ENCODE measurements at regions not wholly inside any gene's neighbourhood (a gene's known extent, or its start where the extent isn't known, plus 50 kb on each side); places are given as distances from the start of the nearest gene placed in this dataset.

DNA sequence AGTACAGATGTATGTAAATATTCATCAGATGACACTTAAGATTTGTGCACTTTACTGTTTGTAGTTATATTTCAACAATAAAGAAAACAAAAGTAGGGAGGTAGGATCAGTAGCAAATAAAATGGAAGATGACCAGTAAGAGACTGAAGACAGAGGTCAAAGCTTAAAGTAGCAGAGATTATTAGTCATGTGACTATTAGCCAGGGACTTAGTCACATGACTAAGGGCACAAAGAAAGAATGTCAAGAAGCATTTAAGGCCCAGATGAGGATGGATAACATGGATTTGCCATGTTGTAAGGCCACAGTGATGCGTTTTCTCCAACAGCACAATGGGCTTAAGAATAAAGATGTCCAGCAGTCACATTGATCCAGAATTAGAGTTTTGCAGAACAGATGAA is 479.6 kb downstream of the BCOR start:
- no peak for DNase-seq

DNA sequence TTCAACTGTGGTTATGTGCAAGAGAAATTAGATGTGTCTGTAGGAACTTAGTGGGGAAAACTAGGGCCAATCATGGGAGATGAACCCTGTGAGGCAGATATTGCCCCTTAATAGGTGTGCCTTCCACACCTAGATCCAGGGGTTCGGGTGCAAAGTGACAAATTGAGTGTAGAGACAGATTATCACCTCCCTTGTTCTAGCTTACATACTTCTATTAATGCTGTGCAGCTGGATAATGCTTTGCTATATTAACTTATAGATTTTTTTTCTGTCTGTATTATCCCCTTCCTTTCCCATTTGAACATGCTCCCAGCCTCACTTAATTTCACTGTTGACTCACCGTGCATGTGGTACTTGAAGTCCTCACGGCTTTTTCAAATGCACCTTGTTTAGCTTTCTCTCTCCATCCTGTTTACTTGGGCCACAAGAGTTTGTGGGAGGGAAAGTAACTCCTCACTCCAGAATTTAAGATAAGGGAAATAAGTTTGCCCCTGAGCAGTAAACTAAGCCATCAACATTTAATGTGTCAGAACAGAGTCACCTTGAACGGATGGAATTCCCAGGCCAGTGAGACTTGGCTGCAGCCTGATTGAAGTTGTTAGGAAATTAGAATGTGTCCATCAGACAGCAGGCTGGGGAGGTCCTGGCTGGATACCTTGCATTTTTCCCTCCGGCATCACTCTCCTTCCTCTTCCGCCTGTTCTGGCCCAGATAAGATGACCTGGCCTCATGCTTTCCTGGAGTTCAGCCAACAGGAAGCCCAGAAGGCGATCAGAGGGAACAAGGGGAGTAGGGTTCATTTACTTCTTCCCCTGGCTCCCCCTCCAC is 478.4 kb downstream of the BCOR start:
- DNase-seq: no peak

DNA sequence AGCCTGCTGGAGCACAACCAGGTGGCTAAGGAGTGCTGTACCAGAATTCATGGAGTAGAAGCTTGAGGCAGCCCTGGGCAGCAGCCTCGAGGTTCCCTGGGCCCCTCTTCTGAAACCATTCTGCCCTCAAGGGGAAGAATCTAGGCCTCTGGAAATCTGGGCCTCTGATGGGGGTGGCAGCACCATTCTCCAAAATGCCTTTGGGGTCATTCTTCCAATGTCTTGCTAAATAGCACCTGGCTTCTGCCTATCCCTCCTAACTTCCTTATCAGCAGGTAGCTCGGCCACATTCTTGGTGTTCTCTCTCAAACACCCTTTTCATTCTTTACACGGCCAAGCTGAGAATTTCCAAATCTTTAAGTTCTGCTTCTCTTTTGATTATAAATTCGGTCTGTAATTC is 473.6 kb downstream of the BCOR start:
- no peak for DNase-seq

DNA sequence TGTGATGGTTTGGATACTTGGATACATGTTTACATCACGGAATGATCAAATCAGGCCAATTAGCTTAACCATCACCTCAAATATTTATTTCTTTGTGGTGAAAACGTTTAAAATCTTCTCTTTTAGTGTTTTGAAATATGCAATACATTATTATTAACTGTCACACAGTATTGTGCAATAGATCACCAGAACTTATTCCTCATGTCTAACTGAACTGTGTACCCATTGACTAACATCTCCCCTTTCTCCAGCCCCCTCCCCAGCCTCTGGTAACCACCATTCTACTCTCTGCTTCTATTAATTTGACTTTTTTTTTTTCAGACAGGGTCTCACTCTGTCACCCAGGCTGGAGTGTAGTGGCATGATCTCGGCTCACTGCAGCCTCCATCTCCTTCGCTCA is 471.9 kb downstream of the BCOR start:
- no peak for DNase-seq

DNA sequence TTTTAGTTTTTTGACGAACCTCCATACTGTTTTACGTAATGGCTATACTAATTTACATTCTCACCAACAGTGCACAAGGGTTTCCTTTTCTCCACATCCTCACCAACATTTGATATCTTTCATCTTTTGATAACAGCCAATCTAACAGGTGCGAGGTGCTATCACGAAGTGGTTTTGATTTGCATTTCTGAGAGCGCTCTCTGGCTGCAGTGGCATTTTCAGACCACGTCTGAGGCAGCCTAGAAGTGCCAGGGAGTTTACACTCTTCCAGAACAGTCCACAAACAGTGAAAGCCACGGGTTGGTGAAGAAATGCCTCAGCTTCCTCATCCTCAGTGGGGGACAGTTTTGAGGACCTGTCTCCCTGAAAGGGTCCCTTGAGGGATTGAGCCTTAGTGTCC is 471.0 kb downstream of the BCOR start:
- DNase-seq: no peak

DNA sequence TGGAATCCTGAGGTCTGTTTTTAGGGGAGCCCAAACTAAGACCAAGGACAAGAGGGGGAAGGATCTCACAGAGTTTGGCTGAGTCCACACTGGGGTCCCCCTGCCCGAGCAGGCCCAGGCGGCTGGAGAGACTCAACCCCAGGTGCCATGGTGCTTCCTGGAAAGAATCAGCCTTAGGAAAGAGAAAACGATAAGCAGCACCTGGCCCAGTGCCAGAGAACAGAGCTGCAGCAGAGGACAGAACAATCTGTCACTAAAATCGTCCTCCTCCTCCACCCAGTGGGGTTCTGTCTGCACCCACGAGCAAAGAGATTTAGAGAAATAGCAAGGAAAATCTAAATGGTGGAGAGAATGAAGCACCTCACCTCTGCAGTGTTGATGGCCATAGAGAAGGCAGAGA is 470.5 kb downstream of the BCOR start:
- DNase-seq: no peak

DNA sequence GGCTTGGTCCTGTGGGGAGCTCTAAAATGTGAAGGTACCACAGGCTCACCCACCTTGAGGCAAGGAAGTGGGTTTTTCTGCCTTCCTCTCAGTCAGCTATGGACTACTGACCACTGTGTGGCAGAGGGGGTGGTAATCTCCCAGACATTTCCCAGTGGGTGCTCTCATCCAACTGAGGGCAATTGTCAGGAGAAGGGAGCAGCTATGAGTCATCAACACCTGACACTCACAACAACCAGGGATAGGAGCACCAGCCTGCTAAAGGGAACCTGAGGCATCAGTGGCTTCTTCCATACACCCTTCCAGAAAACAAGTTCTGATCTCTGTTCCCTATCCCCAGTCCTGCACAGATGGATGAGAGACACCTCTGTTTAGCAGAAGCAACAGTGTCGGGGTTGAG is 468.8 kb downstream of the BCOR start:
- no peak for DNase-seq

DNA sequence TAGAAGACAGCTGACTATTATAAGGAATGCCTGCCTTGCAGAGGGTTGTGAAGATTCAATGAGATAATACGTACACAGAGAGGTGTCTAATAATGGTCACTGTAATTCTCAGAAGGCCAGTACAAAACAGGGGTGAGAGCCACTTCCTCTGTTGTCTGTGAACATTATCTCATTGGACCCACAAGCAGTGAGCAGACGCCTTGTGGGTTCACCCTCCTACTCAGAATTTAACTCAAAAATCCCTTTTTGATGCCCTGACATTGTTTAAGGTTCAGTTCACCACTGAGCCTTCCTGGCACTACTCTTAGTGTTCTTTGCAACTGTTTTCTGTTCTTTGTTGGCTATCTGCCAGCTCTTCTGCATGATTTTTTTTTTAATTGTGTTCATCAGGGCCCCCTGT is 467.4 kb downstream of the BCOR start:
- no peak for DNase-seq

DNA sequence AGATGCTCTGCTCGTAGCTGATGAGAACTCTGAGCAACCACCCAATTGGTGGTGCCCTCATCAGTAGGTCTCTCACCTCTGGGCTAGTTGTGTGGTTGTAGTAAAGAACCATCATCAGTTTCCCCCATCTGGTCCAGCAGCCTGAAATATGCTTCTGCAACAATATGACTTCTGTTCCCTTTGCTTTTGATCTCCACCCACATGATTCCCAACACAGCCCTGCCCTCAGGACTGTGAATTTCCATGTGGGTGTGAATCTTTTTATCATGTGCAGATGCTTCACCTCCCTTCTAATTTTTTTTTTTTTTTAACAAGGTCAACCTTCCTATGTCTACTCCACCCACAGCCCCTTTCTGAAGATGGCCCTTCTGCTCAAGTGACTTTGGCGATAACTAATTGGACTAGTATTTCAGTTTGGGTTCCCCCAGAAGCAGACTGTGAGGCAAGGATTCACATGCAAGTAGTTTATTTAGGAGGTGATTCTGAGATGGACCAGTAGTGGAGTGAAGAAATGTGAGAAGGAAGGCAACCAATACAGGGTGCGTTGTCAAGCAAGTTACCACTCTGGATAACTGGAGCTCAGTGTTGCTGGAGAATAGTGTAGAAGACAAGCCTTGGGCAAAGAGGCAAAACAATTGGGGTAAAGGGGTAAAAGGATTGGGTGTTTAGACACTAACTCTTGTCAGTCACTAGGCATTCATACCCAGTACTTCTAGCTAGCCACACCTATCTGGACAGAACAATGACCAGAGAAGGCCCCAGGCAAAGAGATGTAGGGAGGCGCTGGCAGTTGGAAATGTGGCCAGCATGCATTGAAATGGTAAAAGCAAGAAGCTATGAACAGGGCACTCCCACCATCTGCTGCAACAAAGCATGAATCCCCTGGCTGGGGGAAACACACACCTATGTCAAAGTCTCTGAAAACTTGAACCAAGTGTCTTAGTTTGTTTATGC is 466.2 kb downstream of the BCOR start:
- DNase-seq: no peak

DNA sequence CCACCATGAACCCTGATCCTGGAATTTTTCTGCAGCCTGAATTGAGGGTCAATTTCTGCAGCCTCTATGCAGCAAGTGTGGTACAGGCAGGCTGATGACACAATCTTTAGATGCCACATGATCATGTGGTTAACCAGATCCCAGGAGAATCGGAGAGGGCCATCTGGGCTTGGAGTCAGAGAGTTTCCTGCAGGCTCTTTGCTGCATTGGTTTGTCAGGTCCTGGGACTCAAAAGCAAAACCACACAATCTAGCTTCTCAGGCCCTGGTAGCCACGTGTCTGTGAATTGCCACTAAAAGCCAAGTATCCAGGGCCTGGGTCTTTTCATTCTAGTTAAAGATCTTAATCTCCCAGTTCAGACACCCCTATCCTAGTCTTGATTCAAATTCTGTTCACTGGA is 464.5 kb downstream of the BCOR start:
- DNase-seq: no peak

DNA sequence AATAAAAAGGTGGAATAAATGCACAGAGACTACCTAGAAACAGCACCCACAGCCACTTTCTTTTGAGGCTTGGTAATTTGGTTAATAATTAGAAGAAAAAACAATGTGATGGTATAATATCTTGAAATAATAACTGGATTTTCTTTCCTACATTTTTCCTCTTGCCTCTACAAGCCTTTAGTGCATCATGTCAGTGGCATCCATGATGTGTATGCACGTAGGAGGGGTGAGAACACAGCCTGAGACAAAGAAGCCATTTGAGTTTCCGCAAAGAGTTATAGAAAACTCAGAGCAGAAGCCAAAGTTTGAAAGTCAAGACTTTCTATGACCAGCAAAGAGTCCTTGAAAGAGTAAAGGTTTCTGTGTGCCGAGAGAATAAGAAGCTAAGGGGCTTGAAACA is 461.3 kb downstream of the BCOR start:
- no peak for DNase-seq

DNA sequence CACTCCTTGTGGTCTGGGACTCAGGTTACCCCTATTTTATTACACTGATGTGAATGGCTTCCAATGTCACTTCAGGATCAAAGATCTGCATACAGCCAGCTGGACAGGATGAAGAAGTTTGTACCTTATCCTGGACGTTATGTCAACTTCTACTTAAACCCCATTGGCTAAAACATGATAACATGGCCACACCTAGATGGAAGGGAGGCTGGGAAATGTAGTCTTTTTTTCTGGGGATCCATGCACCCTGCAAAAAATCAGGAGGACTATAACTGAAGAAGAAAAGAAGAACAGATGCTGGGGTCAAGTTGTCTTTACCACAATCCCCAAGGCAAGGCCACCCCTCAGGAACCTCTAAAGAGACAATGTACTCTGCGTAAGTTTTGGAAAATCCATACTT is 459.2 kb downstream of the BCOR start:
- no peak for DNase-seq

DNA sequence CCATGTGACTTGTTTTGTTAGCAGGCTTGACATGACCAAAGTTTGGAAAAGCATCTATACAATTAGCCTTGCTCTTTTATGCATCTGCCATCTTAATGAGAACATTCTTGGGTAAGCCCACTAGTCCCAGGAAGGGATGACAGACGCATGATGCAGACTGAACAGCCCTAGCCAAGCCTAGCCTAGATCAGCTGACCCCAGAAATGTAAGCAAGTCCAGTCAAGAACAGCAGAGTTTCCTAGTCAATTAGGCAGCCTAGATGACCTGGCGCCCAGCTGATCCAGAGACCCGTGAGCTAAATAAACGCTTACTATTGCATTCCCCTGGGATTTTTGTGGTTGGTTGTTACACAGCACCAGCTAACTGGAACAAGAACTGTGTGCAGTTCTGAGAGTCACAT is 457.9 kb downstream of the BCOR start:
- no peak for DNase-seq

DNA sequence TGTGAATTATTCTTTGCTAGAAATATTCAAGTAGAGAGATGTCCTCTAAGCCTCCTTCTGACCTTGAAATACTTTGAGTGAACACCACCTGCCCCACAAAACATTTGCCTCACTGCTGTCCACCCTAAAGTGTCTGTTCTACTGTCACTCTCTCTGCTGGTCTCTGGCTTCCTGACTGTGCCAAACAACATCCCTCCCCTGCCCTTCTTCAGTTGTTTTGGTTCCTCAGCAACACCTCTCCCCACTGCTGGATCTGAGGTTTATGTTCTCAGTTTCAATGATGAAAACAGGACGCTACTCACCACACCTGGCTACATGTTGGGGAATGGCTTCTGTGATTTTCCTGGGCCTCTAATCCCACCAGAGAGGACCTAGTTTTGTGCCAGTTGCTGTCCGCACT is 456.9 kb downstream of the BCOR start:
- DNase-seq: no peak

DNA sequence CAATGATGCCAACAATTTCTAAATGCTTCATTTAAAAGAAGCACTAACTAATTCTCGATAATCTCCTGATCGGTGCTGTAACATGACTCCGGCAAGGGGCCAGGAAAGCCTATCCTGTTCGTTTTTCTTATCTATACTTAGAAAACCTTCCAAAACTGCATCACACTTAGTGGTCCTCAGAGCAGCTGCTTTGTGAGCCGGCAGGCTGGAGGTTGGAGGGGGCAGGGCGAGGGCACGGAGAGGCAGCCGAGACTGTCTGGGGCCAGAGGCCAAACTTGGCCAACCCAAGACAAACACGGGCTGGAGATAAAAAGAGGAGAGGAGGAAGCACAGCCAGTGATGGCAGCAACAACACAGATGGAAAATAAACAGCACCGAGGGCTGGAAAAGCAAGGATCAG is 455.7 kb downstream of the BCOR start:
- no peak for DNase-seq

DNA sequence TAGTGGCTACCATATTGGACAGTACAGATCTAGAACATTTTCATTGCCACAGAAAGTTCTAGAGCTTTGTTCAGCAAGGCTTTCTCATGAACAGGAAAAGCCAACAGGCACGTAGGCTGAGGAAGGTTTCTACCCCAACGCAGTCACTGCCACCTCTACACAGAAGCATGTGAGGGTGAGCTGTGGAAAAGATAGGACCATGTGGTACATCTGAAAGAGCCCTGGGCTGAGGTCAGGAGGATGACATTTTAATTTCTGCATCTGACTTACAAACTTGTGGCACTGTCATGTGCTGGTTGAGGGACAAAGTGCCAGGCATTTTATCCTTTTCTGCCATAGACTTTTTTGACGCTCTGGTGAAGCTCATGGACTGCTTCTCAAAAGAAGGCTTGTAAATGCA is 454.2 kb downstream of the BCOR start:
- no peak for DNase-seq

DNA sequence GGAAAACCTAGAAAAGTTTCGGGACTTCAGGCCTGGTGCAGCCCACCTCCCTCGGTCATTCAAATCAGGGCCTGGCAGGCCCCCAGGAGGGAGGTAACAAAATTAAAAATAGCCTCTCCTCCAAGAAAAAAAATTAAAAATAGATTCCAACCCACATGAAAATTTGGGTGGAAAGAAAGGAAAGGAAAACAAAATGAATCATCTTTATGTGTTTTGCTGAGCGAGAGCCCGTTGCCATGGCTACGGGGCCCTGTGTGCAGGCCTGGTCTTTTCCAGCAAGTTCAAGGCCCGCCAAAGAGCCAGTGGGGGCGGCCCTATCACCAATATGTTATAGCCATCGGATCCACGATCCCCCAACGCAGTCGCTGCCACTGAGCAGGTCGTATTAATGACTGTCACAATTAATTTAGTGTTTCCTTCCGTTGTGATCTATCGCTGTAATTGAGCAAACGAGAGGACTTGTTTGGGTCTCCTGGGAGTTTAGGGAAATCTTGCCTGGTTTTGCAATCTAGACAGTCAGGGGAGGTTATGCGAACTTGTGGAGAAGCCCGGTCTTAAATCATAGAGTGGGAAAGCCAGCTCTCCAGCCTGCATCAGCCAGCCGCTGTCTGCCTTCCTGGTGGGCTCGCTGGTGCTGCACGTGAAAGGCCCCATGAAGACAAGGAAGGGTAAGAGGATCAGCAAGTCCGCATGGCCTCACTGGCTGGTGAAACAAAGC is 452.4 kb downstream of the BCOR start:
- DNase-seq: no peak

DNA sequence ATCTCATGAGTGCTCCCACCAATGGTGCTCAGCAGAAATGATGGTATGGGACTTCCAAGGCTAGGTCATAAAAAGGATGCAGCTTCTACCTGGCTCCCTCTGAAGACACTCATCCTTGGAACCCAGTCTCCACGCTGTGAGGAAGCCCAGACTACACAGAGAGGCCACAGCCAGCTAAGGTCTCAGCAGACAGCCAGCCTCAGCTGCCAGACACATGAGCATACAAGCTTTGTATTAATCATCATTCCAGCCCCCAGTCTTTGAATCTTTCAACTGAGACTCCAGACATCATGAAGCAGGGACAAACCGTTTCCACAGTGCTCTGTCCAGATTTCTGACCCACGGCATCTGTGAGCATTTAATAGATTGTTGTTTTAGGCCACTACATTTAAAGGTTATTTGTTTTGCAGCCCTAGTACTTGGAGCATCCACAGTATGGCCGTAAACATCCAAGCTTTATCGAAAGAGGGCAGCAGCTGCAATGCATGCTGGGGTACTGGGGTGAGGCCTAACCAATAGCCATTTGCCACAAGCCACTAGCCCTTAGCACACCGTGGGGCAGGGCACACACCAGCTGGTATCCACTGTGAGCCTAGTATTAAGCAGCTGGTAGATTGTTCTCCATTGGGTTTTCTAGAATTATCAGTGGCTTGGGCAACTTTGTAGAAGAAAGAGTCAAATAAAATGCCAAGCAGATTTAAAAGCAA is 449.1 kb downstream of the BCOR start:
- DNase-seq: no peak

DNA sequence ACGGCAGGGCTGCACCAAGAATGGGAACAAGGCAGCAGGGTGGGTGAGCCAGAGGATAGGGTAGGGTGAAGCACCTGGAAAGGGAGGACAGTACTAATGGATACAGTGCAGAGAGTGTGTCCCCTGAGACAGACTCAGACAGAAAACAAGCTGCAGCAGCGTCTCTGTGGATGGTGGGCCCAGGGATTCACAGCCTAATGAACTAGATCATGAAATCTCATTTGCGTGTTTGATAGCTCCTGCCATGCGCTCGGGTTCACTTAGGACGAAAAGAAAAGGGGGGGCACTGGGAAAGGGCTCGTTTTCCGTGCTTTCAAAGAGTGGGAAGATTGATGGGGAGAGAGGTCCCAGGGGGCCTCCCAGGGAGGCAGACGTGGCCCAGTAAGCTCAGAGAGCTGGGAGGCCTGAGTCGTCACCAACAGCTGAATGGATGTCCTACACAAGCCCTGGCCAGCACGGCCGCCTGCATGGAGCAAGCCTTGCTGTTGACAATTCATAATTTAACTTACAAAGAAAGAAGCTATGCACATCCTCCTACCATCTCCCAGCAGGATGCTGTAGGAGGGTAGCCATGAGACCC is 446.9 kb downstream of the BCOR start:
- DNase-seq: no peak

DNA sequence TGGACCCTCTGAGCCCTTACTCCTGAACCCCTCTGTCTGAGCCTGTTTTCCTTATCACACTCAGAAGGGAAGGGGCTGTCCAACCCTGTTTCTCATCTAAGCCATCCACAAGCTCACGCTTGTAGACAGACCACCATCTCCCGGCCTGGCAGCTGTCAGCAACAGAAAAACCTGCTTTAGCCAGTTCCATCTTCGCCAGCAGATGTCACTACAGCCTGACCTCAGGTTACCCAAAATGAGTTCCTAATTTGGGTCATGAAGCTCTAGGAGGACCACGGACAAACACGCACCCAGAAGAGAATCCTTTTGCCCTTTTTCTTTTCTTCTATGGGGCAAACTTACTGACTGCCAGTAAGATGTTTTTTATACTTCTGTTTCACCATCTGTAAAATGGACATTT is 445.4 kb downstream of the BCOR start:
- no peak for DNase-seq

DNA sequence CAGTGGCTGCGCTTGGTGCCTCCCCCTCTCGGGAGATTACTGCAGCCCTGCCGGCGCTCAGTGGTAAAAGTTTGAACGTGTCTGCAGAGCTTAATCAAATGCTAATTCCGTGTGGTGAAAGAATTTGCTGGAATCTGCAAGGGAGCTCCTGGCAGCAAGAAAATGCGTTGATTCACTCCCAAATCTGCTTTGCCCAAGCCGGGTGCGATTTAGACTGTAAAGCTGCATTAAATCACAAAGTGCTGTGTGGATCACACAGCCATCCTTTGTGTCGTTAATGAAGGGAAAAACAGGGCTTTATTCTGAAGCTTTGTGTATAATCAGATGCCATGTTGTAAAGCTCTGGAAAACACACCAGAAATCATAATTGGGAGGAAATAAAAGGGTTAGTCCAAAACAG is 444.1 kb downstream of the BCOR start:
- DNase-seq: no peak

DNA sequence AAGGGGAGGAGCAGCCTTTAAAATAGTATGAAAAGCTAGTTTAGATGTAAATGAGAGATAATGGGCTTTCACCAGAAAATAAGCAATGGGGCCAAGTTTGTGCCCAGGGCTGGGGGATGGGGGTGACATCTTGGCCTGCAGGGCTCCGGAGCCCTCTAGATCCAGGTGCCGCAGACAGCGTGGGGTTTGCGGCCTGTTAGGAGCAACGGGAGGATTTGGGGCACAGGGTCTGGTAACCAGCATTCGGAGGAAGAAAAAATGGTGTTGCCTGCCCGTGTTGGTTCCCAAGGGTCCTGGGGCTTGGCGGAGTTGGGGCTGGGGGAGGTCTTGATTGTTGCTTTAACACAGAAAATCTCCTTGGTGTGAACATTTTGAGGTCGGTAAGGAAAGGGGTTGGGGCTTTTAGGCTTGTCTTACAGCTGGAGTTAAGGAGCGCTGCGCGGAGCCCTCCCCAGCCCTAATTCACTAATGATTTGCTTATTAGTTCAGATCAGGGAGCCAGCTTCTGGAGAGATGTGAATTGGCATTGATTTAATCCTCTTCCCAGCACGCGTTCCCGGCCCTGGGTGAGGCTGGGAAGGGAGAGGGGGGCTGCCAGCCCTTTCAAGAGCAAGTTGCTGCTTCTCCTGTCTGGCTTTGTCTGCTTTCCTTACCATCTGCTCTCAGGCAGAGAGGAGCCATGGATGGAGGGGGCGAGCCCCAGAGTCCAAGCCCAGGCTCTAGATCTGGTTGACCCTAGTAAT is 443.4 kb downstream of the BCOR start:
- no peak for DNase-seq

Data from NCI-H2081 treated with DMSO at 0.1 percent for 48 hours (cell line).